ENCODE measurements at regions not wholly inside any gene's neighbourhood (a gene's known extent, or its start where the extent isn't known, plus 50 kb on each side); places are given as distances from the start of the nearest gene placed in this dataset.

GRCh38 chr5:68646144-68646543 lies 430.6 kb downstream of the PIK3R1 start:
- TF ChIP-seq, protein P1, sequence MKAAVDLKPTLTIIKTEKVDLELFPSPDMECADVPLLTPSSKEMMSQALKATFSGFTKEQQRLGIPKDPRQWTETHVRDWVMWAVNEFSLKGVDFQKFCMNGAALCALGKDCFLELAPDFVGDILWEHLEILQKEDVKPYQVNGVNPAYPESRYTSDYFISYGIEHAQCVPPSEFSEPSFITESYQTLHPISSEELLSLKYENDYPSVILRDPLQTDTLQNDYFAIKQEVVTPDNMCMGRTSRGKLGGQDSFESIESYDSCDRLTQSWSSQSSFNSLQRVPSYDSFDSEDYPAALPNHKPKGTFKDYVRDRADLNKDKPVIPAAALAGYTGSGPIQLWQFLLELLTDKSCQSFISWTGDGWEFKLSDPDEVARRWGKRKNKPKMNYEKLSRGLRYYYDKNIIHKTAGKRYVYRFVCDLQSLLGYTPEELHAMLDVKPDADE (IDR thresholded peaks at IDR 0.05): no peak
- TF ChIP-seq CTCF (conservative IDR thresholded peaks at IDR 0.05; ENCODE audit: low read depth in 2 of 2): no peak

All from GM23338 (cell line).